ENCODE measurements at regions not wholly inside any gene's neighbourhood (a gene's known extent, or its start where the extent isn't known, plus 50 kb on each side); places are given as distances from the start of the nearest gene placed in this dataset.

DNA sequence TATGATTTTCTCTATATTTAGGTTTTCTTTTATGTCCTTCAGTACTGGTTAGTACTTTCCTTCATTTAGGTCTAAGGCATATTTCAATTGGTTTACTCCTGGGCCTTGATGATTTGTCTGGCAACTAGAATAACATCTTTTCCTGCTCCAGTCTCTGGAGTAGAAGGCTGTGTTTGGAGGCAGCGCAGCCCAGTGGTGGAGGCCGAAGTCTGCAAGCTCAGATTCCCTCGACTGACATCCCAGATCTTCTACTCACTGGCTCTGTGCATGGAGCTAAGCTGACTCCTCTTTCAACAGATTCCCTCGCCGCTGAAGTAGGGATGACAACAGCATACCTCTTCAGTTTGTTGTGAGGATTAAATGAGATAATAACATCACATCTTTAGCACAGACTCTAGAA lies 141.0 kb downstream of the RAP2A start:
- TF ChIP-seq, protein P1, sequence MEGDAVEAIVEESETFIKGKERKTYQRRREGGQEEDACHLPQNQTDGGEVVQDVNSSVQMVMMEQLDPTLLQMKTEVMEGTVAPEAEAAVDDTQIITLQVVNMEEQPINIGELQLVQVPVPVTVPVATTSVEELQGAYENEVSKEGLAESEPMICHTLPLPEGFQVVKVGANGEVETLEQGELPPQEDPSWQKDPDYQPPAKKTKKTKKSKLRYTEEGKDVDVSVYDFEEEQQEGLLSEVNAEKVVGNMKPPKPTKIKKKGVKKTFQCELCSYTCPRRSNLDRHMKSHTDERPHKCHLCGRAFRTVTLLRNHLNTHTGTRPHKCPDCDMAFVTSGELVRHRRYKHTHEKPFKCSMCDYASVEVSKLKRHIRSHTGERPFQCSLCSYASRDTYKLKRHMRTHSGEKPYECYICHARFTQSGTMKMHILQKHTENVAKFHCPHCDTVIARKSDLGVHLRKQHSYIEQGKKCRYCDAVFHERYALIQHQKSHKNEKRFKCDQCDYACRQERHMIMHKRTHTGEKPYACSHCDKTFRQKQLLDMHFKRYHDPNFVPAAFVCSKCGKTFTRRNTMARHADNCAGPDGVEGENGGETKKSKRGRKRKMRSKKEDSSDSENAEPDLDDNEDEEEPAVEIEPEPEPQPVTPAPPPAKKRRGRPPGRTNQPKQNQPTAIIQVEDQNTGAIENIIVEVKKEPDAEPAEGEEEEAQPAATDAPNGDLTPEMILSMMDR (IDR thresholded peaks at IDR 0.05; ENCODE audit: poor library complexity) = peak; percentile 39
- TF ChIP-seq EZH2phosphoT487 (IDR thresholded peaks at IDR 0.05; ENCODE audit: low read depth, severe bottlenecking, unreplicated experiment) (no peak), EZH2 (IDR thresholded peaks at IDR 0.05; ENCODE audit: borderline replicate concordance) (no peak)

Measured in hepatocyte (in vitro differentiated cells).